Omental fat pad (tissue), 3 donors: ENCODE measurements at regions not wholly inside any gene's neighbourhood (a gene's known extent, or its start where the extent isn't known, plus 50 kb on each side); places are given as distances from the start of the nearest gene placed in this dataset.

Experiments used
- ATAC-seq: fragments of 150-250 bp; one replicate; pipeline ENCODE4 v1.9.1; 2016; ENCODE audit warnings: mild to moderate bottlenecking, moderate library complexity; ENCODE audit not compliant: low FRiP score
- DNase-seq: peaks from one replicate; pipeline ENCODE4 v3.0.0-alpha.2; 2019; ENCODE audit warnings: low spot score
- TF ChIP-seq, protein P1 (sequence below), 3 donors: fragments of 450-650 bp; IDR thresholded peaks; one replicate each; pipeline ENCODE4 v1.5.1; 2016 to 2017; ENCODE audit warnings: antibody characterized with exemption in 3 of 3, mild to moderate bottlenecking in 3 of 3, moderate library complexity in 2 of 3

DNA sequence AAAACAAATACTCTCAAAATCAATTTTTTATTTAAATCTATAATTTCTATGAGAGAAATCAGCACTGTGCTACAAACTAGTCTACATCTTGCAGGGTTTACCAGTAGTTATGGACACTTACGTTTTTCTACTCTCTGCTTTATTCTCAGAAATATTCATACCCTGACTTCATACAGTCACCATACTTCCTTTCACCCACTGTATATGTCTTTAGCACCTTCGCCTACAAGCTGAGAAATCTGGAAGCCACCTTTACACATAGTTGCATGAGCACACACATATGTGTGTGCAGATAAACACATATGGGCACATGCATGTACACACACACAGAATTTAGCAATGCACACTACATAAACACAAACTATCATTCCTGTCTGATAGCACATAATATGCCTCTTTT, 177.0 kb downstream of the ST8SIA4 start:
- no peak for ATAC-seq
- TF ChIP-seq, protein P1, sequence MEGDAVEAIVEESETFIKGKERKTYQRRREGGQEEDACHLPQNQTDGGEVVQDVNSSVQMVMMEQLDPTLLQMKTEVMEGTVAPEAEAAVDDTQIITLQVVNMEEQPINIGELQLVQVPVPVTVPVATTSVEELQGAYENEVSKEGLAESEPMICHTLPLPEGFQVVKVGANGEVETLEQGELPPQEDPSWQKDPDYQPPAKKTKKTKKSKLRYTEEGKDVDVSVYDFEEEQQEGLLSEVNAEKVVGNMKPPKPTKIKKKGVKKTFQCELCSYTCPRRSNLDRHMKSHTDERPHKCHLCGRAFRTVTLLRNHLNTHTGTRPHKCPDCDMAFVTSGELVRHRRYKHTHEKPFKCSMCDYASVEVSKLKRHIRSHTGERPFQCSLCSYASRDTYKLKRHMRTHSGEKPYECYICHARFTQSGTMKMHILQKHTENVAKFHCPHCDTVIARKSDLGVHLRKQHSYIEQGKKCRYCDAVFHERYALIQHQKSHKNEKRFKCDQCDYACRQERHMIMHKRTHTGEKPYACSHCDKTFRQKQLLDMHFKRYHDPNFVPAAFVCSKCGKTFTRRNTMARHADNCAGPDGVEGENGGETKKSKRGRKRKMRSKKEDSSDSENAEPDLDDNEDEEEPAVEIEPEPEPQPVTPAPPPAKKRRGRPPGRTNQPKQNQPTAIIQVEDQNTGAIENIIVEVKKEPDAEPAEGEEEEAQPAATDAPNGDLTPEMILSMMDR (IDR thresholded peaks at IDR 0.05): no peak
- DNase-seq: no peak

DNA sequence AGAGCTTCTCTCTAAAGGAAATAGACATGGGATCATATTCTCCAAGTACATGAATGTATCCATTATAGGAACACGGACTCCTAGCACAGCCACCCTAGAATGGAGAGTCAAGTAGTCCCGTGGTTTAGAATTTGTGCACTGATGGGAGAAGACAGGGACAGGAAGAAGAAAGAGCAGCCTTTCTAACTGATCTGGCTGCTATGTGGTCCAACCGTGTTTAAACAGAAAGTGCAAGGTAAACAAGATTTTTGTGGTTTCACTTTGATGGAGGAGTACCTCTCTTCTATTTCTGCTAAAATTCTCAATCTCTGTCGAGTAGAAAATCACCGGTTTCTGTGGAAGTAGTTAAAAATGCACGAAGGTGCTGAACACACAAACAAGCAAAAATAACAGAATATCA, 171.3 kb downstream of the ST8SIA4 start:
- DNase-seq (no peak), ATAC-seq (no peak)
- TF ChIP-seq, protein P1 (IDR thresholded peaks at IDR 0.05): no peak

DNA sequence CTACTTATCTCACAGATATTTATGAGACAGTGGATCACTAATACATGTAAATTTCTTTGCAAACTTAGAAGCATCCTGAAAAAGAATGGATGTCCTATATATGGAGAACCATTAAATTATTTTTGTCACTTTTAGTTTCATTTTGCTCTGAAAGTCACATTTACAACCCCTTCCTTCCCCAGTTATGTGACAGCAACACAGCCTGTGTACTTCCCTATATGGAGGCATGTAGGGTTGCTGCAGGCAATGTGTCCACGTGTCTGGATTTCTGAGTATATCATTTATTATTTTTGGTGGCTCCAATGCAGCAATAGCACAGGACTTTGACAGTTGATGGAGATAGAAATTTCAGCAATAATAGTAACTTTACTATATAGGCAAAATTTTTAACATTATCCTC, 156.4 kb downstream of the ST8SIA4 start:
- TF ChIP-seq, protein P1 (IDR thresholded peaks at IDR 0.05): no peak
- DNase-seq (no peak), ATAC-seq (no peak)

- no peak for DNase-seq
- TF ChIP-seq, protein P1 (IDR thresholded peaks at IDR 0.05): no peak
- ATAC-seq: no peak
Measured at GRCh38 chr5:100749771-100750284, 153.3 kb downstream of the ST8SIA4 start.

GRCh38 chr5:100755435-100755834, 147.6 kb downstream of the ST8SIA4 start:
- no peak for ATAC-seq
- TF ChIP-seq, protein P1 (IDR thresholded peaks at IDR 0.05): no peak
- DNase-seq: no peak
